Parathyroid adenoma (tissue), 2 donors: ENCODE measurements at regions not wholly inside any gene's neighbourhood (a gene's known extent, or its start where the extent isn't known, plus 50 kb on each side); places are given as distances from the start of the nearest gene placed in this dataset.

Experiments
- H2AFZ ChIP-seq: fragments of 300-600 bp; sonication (generic); one replicate; pipeline ENCODE4 v1.7.0; 2017; ENCODE audit warnings: antibody characterized with exemption, mild to moderate bottlenecking
- H3K27ac ChIP-seq: fragments of 300-600 bp; sonication (generic); one replicate; pipeline ENCODE4 v1.7.0; 2017
- H3K27me3 ChIP-seq: fragments of 300-600 bp; sonication (generic); one replicate; pipeline ENCODE4 v1.7.0; 2017; ENCODE audit warnings: low read length; ENCODE audit not compliant: control insufficient read depth, insufficient read depth
- H3K36me3 ChIP-seq: fragments of 300-600 bp; sonication (generic); one replicate; pipeline ENCODE4 v1.7.0; 2017; ENCODE audit warnings: low read length; ENCODE audit not compliant: control insufficient read depth, insufficient read depth
- H3K4me1 ChIP-seq: fragments of 300-600 bp; sonication (generic); one replicate; pipeline ENCODE4 v1.7.0; 2017; ENCODE audit warnings: control low read depth
- H3K4me2 ChIP-seq: fragments of 300-600 bp; sonication (generic); one replicate; pipeline ENCODE4 v1.7.0; 2017; ENCODE audit warnings: low read length
- H3K4me3 ChIP-seq: fragments of 300-600 bp; sonication (generic); one replicate; pipeline ENCODE4 v1.7.0; 2017; ENCODE audit warnings: low read depth, low read length
- H3K79me2 ChIP-seq: fragments of 300-600 bp; sonication (generic); one replicate; pipeline ENCODE4 v1.7.0; 2017; ENCODE audit warnings: control low read depth
- H3K9ac ChIP-seq: fragments of 300-600 bp; sonication (generic); one replicate; pipeline ENCODE4 v1.7.0; 2017; ENCODE audit warnings: mild to moderate bottlenecking
- H3K9me3 ChIP-seq: fragments of 300-600 bp; sonication (generic); one replicate; pipeline ENCODE4 v1.7.0; 2017; ENCODE audit warnings: low read length; ENCODE audit not compliant: control insufficient read depth
- TF ChIP-seq, protein P1 (sequence below): fragments of 300-600 bp; sonication (generic); IDR thresholded peaks from one replicate; pipeline ENCODE4 v1.7.0; 2017; ENCODE audit warnings: antibody characterized with exemption, mild to moderate bottlenecking
- donor health status: primary hyperparathyroidism.

DNA sequence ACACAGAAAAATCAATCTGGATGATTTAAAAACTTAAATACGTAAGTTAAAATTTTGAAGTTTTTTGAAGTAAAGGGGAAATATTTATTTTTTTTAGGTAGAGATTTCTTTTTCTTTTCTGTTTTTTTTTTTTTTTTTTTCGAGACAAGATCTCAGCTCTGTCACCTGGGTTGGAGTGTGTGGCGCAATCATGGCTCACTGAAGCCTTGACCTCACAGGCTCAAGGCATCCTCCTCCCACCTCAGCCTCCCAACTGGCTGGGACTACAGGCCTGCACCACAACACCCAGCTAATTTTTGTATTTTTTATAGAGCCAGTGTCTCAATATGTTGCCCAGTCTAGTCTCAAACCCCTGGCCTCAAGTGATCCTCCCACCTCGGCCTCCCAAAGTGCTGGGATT lies 120.4 kb upstream of the CLDN10 start:
- TF ChIP-seq, protein P1, sequence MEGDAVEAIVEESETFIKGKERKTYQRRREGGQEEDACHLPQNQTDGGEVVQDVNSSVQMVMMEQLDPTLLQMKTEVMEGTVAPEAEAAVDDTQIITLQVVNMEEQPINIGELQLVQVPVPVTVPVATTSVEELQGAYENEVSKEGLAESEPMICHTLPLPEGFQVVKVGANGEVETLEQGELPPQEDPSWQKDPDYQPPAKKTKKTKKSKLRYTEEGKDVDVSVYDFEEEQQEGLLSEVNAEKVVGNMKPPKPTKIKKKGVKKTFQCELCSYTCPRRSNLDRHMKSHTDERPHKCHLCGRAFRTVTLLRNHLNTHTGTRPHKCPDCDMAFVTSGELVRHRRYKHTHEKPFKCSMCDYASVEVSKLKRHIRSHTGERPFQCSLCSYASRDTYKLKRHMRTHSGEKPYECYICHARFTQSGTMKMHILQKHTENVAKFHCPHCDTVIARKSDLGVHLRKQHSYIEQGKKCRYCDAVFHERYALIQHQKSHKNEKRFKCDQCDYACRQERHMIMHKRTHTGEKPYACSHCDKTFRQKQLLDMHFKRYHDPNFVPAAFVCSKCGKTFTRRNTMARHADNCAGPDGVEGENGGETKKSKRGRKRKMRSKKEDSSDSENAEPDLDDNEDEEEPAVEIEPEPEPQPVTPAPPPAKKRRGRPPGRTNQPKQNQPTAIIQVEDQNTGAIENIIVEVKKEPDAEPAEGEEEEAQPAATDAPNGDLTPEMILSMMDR = no peak
- Histone ChIP-seq H3K27me3 (no peaks in the 10 kb centered on the region), H2AFZ (no peak overlapping the region), H3K36me3 (no peaks in the 10 kb centered on the region), H3K9me3 (no peaks in the 10 kb centered on the region), H3K4me2 (no peak overlapping the region), H3K9ac (no peak overlapping the region), H3K27ac (no peak overlapping the region), H3K4me1 (peaks cover under 1% of the 10 kb centered on the region), H3K4me3 (no peak overlapping the region), H3K79me2 (no peaks in the 10 kb centered on the region)

DNA sequence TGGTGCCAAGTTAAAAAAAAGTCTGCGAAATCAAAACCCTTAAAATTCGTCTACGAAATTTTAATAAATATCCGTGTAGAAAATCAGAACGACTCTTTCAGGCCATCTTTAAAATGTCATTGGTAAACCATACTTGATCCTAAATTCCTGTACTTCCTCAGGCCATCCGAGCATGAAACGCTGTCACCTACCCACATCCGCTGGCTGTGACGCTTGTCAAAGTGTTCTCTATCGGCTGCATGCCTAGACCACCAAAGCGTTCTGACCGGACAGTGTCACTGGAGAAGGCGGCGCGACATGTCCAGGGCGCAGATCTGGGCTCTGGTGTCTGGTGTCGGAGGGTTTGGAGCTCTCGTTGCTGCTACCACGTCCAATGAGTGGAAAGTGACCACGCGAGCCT lies 119.0 kb upstream of the CLDN10 start:
- Histone ChIP-seq H3K27ac (no peak overlapping the region), H3K36me3 (no peaks in the 10 kb centered on the region), H3K27me3 (no peaks in the 10 kb centered on the region), H3K4me3 (no peak overlapping the region), H2AFZ (no peak overlapping the region), H3K9ac (no peak overlapping the region), H3K4me1 (peaks cover 9% of the 10 kb centered on the region), H3K9me3 (no peaks in the 10 kb centered on the region), H3K79me2 (no peaks in the 10 kb centered on the region), H3K4me2 (no peak overlapping the region)
- TF ChIP-seq, protein P1 = no peak

DNA sequence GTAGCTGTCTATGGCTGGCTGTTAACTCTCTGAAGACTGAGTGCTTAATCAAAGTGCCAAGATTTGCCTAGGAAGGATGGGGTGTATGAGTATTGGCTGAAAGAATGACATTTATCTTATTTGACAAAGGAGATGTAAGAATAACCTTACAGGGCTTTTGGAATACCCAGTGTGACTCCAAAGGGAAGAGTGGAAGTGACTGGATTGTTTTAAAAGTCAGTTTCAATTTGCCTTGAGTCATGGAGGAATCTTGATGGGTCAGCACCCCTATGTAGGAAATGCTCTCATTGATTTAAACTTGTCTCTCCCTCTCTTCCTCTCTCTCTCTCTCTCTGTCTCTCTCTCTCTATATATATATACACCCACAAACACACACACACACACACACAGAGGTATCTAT lies 118.4 kb upstream of the CLDN10 start:
- Histone ChIP-seq H3K27ac (no peak overlapping the region), H3K4me3 (no peak overlapping the region), H3K79me2 (no peaks in the 10 kb centered on the region), H3K4me2 (no peak overlapping the region), H3K36me3 (no peaks in the 10 kb centered on the region), H3K9me3 (no peaks in the 10 kb centered on the region), H3K4me1 (peaks cover 9% of the 10 kb centered on the region), H2AFZ (no peak overlapping the region), H3K9ac (no peak overlapping the region), H3K27me3 (no peaks in the 10 kb centered on the region)
- TF ChIP-seq, protein P1 = no peak

DNA sequence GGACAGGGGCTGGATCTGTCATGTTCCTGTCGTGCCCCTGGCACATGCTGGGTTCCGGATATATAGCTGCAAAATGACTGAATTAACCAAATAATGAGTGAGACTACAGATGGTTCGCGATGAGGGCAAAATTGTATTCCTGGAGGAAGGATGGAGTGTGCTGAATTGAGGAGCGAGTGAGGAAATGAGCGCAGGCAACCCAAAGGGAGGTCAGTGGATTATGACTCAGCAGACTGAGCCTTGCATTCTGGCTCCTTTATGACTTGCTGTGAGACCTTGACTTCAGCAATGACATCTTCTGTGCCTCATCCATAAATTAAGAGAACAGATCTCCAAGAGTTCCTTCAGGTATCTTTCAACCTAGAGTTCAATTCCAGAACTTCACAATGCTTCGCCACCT lies 115.0 kb upstream of the CLDN10 start:
- no peaks in the 10 kb centered on the region for H3K27me3 ChIP-seq
- H3K9me3 ChIP-seq = no peaks in the 10 kb centered on the region
- H3K4me2 ChIP-seq = no peak overlapping the region
- TF ChIP-seq, protein P1 = no peak
- H3K36me3 ChIP-seq = no peaks in the 10 kb centered on the region
- no peak overlapping the region for H3K4me3 ChIP-seq
- peak overlapping the region; percentile 83 for H3K27ac ChIP-seq
- peak overlapping the region; percentile 25 for H2AFZ ChIP-seq
- H3K4me1 ChIP-seq = peaks cover 9% of the 10 kb centered on the region
- H3K9ac ChIP-seq = no peak overlapping the region
- no peaks in the 10 kb centered on the region for H3K79me2 ChIP-seq

DNA sequence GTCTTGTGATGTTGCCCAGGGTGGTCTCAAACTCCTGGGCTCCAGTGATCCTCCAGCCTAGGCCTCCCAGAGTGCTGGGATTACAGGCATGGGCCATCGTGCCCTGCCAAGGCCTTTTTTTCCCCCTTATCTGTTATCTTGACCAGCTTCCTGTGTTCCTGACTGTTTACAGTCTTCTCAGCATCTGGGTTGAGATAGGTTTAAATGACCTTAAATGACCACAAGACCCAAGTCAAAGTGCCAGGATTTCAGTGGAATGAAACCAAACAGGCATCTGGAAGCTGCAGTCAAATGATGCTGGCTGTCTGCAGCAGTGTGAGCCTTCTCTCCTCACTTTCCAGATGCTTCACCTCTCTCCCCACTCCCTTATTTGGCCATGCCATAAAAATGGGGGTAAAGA lies 114.2 kb upstream of the CLDN10 start:
- Histone ChIP-seq H3K79me2 (no peaks in the 10 kb centered on the region), H3K27me3 (no peaks in the 10 kb centered on the region), H3K9ac (no peak overlapping the region), H3K4me1 (peaks cover 9% of the 10 kb centered on the region), H3K36me3 (no peaks in the 10 kb centered on the region), H3K27ac (peak overlapping the region; percentile 83), H2AFZ (no peak overlapping the region), H3K9me3 (no peaks in the 10 kb centered on the region), H3K4me2 (no peak overlapping the region), H3K4me3 (peak overlapping the region; percentile 3)
- TF ChIP-seq, protein P1 = no peak
